DMS79 (cell line): ENCODE measurements at regions not wholly inside any gene's neighbourhood (a gene's known extent, or its start where the extent isn't known, plus 50 kb on each side); places are given as distances from the start of the nearest gene placed in this dataset.

Experiments used
- DNase-seq: peaks from one replicate; lab custom pipeline; 2025; lab: John Stamatoyannopoulos, UW

DNA sequence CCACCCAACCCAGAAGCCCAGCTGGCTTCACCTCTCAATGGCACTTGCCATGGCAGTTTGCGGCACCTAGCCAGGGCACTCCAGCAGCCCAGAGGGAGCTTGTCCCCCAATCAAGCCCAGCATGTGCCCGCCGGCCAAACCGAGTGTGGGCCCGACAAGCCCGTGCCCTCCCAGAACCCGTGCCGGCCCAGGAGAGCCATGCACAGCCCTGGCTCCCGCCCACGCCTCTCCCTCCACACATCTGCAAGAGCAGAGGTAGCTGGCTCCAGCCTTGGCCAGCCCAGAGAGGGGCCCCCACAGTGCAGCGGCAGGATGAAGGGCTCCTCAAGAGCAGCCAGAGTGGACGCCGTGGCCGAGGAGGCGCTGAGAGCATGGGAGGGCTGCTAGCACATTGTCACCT lies 2278.0 kb upstream of the PCDH20 start:
- DNase-seq, result no peak

- DNase-seq, result no peak
These were observed 2275.8 kb upstream of the PCDH20 start for GRCh38 chr13:63691474-63691873.

DNA sequence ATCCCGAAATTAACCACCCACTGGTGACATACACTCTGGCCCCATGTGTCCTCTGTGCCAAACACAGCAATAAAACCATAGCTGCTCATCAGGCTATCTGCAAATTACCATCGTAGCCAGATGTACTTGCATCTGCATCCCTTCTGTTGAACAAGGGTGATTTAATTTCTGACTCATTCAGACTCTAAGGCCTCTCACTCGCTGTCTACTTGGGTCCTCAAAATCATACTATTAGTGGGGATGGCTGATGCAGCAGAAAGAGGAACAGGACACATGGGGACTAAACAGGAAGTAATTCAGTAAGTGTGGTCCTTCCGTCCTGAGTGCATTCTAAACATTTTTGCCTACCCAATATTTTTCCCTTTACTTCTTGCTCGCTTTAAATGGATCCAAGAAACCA lies 2275.0 kb upstream of the PCDH20 start:
- no peak for DNase-seq

DNA sequence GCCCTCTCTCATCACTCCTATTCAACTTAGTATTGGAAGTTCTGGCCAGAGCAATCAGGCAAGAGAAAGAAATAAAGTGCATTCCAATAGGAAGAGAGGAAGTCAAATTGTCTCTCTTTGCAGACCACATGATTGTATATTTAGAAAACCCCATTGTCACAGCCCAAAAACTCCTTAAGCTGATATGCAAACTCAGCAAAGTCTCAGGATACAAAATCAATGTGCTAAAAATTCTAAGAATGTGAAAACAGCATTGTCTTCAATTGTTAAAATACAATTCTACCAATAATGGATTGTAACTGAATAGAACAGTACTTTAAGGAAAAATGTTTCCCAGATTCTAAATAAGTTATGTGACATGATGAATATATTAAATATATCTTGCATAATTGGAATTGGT lies 2269.2 kb upstream of the PCDH20 start:
- DNase-seq, result no peak

GRCh38 chr13:63680704-63681103 lies 2265.1 kb upstream of the PCDH20 start:
- no peak for DNase-seq

- DNase-seq, result no peak
These were observed 2255.6 kb upstream of the PCDH20 start for GRCh38 chr13:63671296-63671695.

GRCh38 chr13:63651394-63651793 lies 2235.7 kb upstream of the PCDH20 start:
- no peak for DNase-seq

GRCh38 chr13:63643543-63643942 lies 2227.9 kb upstream of the PCDH20 start:
- DNase-seq, result no peak

DNA sequence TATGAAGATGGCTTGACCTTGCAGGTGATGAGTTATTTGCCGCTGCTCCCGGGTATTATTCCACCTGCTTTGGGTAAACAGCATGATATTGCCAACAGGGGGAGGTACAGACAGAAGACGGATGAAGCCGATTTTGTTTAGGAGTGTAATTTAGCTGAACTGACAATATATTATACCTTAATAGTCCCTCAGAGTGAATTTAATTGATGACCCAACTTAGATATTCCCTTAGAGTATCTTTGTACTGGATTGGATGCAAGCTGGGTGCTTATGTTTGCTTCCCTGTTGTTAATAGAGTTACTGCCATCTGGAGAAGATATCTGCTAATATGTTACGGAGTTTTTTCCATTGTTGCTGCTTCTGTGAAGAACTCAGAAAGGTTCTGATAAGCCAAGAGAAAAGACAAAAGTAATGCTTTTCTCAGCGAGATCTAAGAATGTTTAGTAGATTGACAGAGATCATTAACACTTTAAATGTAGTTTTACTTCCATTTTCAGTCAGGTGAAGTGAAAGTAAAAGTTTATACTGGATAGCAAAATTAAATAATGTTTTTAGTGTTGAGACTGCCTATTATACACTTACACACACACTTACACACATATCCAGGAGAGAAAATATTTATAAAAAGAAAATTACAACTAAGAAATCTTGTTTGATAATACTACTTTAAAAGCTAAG lies 2220.8 kb upstream of the PCDH20 start:
- DNase-seq, result no peak

DNA sequence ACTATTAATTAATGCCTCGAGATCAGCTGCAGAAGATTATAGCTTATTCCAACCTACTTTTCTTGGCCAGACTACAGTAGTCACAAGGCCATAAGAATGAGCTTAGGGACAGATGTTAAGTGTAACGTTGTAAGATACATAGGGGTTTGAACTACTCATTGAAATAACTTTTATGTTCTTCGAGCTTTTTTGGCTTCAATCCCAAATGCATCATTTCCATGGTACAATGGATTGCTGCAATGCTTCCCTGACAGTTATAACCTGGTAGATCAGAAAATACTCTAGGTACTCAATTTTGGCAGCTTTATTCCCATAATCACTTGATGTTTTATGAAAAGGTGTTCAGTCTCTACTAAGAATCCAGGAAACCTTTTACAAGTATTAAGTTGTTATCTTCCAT lies 2216.7 kb upstream of the PCDH20 start:
- no peak for DNase-seq

- no peak for DNase-seq
These were observed 2215.4 kb upstream of the PCDH20 start for GRCh38 chr13:63631006-63631405.

DNA sequence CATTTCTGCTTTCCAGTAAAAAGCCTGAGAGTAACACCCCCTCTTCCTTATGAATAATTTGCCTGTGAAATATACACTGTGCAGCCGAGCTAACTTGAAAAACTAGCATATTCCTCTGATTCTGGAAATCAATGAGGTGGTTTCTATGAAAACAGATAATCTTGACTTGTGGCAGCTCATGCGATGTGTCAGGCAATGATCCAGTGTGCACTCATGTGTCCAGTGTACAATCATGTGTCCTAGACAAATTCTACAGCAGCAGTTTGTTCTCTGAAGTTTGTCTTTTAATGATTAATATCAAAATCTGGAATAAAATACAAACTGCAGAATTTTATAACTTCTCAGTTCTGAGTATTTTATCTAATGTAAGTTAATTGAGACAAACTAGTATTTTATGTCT lies 2213.9 kb upstream of the PCDH20 start:
- no peak for DNase-seq

- no peak for DNase-seq
These were observed 2212.7 kb upstream of the PCDH20 start for GRCh38 chr13:63628310-63628709.

GRCh38 chr13:63625869-63626268 lies 2210.2 kb upstream of the PCDH20 start:
- no peak for DNase-seq

DNA sequence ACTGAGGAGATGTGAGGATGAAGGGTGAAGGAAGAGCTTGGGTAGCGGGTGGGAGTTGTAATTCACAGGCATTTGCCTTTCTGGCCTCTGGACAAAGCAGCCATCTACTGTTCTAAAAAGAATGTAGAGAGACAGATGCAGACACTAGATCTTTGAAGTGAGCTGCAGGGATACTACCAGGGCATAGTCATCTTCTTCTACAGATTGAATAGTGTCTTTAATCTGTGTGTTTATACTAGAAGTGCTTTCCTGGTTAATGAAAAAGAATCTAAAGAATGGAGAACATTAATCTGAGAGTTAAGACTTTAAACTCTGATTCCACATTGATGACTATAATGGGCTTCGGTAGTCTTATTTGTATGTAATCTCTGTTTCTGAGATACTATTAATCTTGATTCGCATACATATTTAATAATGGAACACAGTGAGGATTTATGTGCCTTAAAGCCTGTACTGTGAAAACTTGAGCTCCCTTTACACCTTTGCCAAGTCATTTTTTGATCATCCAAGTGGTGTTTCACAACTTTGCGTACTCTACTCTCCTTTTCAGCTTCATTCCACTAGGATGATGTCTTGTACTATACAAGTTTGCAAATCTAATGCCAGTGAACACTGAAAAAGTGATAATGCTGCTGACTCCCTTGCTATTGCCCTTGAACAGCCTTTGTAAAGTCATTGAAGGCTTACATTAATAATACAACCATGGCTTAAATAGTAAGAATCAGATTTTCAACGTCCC lies 2199.4 kb upstream of the PCDH20 start:
- no peak for DNase-seq

- DNase-seq, result no peak
These were observed 2191.5 kb upstream of the PCDH20 start for GRCh38 chr13:63607153-63607552.

- DNase-seq, result no peak
These were observed 2190.3 kb upstream of the PCDH20 start for GRCh38 chr13:63605962-63606361.

- DNase-seq, result no peak
These were observed 2189.8 kb upstream of the PCDH20 start for GRCh38 chr13:63605403-63605802.

- DNase-seq, result no peak
These were observed 2180.2 kb upstream of the PCDH20 start for GRCh38 chr13:63595811-63596210.

DNA sequence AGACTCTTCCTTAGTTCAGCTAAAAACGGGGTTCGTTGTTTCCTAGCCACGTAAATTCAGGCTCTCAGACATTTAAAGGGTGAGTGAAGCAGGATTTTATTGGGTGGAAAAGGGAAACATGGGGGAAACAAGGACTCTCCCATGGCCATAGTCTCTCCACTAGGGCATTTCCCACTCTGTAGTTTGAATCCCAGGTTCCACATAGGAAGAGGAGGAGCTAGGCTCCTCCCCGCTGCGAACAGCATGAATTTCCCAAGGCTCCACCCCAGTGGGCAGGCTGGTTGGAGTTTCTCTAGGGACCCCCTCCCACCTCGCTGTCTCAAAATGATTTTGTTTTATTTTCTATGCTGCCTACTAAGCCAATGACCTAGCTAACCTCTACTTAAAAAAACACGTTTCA lies 2170.8 kb upstream of the PCDH20 start:
- no peak for DNase-seq

GRCh38 chr13:63578796-63579195 lies 2163.1 kb upstream of the PCDH20 start:
- no peak for DNase-seq

DNA sequence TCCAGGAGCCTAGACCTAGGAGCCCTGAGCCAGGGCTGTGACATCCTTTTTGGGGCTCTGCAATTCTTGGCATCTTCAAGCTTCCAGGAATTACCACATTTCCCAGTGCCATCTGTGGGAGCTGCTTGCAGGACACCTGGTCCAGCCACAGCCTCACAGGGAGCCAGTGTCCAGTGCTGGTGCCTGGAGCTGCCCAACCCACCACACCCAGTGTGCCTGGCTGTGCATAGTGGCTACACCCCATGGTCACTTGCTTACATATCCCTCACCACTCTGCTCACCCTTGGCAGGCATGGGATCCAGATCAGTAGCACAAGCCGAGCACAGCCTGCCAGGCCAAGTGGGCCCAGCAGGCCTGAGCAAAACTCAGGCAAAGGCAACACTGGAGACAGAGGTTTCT lies 2151.4 kb upstream of the PCDH20 start:
- DNase-seq, result no peak

- no peak for DNase-seq
These were observed 2138.5 kb upstream of the PCDH20 start for GRCh38 chr13:63554157-63554556.

GRCh38 chr13:63551731-63552130 lies 2136.1 kb upstream of the PCDH20 start:
- no peak for DNase-seq
